A673 (cell line): ENCODE measurements at regions not wholly inside any gene's neighbourhood (a gene's known extent, or its start where the extent isn't known, plus 50 kb on each side); places are given as distances from the start of the nearest gene placed in this dataset.

Source experiments
- CTCF ChIP-seq: fragments of 300-800, 200-600 bp; sonication (generic); conservative IDR thresholded peaks from 2 replicates; pipeline ENCODE4 v1.5.1; 2017; ENCODE audit warnings: low read depth, mild to moderate bottlenecking, antibody characterized with exemption, low read length, moderate library complexity, mixed read lengths
- EZH2 ChIP-seq: fragments of 200-600 bp; sonication (generic); IDR thresholded peaks from 2 replicates; pipeline ENCODE4 v1.6.1; 2017; ENCODE audit warnings: borderline replicate concordance, low read depth, mild to moderate bottlenecking, mixed read lengths, antibody characterized with exemption, low read length; ENCODE audit not compliant: poor library complexity, severe bottlenecking

GRCh38 chr12:58028294-58028693 lies 86.9 kb downstream of the ATP23 start:
- no peak for TF ChIP-seq CTCF
- TF ChIP-seq EZH2, result no peak
